Transverse colon (tissue), 4 donors: ENCODE measurements at regions not wholly inside any gene's neighbourhood (a gene's known extent, or its start where the extent isn't known, plus 50 kb on each side); places are given as distances from the start of the nearest gene placed in this dataset.

Experiments
- EP300 ChIP-seq: sonication (generic); formaldehyde crosslinking; IDR thresholded peaks from one replicate; pipeline ENCODE4 v1.6.1; 2017; ENCODE audit warnings: antibody characterized with exemption, low read depth
- POLR2A ChIP-seq: fragments of 450-650 bp; IDR thresholded peaks from one replicate; pipeline ENCODE4 v1.6.1; 2016; ENCODE audit warnings: antibody characterized with exemption, mild to moderate bottlenecking, moderate library complexity
- POLR2AphosphoS5 ChIP-seq, 3 donors: sonication (generic); formaldehyde crosslinking; IDR thresholded peaks; one replicate each; pipeline ENCODE4 v1.6.1; 2016; ENCODE audit warnings: antibody characterized with exemption in 3 of 3
- TF ChIP-seq, protein P1 (sequence below), 5 experiments: fragments of 200-600 bp in 3 of 5; fragments of 450-650 bp in 2 of 5; sonication (generic) in 3 of 5; IDR thresholded peaks; 1 replicate in 2 of 5; 2 replicates in 3 of 5; pipeline ENCODE4 v1.5.1; 2016 to 2017; ENCODE audit warnings: antibody characterized with exemption in 5 of 5, inconsistent platforms in 3 of 5, mild to moderate bottlenecking in 2 of 5, moderate library complexity in 1 of 5

DNA sequence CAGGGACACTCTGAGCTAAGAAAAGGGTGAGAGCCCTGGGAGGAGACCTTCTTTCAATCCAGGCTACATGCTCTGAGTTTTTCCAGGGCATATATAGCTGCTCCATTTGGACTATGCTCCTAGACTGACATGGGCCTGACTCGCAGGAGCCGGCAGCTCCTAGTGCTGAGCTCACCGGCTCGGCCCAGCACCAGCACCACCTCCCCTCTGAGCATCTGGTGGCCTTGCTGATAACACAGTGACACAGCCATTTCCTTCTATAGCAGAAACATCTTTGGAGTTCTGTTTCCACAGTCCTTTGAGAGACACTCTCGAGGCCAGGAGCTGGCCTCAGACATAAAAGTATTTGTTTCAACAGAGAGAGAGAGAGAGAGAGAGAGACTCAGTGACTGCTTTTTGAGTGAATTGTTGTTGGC, 184.9 kb downstream of the TM9SF2 start:
- TF ChIP-seq POLR2AphosphoS5 (IDR thresholded peaks at IDR 0.05) = peak in 1 of 3 donors; percentile 7
- TF ChIP-seq, protein P1, sequence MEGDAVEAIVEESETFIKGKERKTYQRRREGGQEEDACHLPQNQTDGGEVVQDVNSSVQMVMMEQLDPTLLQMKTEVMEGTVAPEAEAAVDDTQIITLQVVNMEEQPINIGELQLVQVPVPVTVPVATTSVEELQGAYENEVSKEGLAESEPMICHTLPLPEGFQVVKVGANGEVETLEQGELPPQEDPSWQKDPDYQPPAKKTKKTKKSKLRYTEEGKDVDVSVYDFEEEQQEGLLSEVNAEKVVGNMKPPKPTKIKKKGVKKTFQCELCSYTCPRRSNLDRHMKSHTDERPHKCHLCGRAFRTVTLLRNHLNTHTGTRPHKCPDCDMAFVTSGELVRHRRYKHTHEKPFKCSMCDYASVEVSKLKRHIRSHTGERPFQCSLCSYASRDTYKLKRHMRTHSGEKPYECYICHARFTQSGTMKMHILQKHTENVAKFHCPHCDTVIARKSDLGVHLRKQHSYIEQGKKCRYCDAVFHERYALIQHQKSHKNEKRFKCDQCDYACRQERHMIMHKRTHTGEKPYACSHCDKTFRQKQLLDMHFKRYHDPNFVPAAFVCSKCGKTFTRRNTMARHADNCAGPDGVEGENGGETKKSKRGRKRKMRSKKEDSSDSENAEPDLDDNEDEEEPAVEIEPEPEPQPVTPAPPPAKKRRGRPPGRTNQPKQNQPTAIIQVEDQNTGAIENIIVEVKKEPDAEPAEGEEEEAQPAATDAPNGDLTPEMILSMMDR (IDR thresholded peaks at IDR 0.05) = no peak
- peak; percentile 14 for TF ChIP-seq POLR2A
- TF ChIP-seq EP300 = no peak
